22Rv1 (cell line): ENCODE measurements at regions not wholly inside any gene's neighbourhood (a gene's known extent, or its start where the extent isn't known, plus 50 kb on each side); places are given as distances from the start of the nearest gene placed in this dataset.
"Not testable (repeated sequence)": the region's sequence is repeated elsewhere in the genome, so short reads cannot be mapped to it uniquely, and the experiment has no call there.

ENCODE experiments used
- H3K27ac ChIP-seq: fragments of 450-650 bp; 2 replicates; pipeline ENCODE4 v1.5.1; 2017
- CTCF ChIP-seq: fragments of 450-650 bp; IDR thresholded peaks from 2 replicates; pipeline ENCODE4 v1.5.1; 2017; ENCODE audit warnings: mild to moderate bottlenecking
- ZFX ChIP-seq: fragments of 450-650 bp; IDR thresholded peaks from 2 replicates; pipeline ENCODE4 v1.6.1; 2017; ENCODE audit warnings: antibody characterized with exemption, borderline replicate concordance

- no peak overlapping the region for H3K27ac ChIP-seq
- TF ChIP-seq CTCF (no peak), ZFX (no peak)
Measured at GRCh38 chr20:47849596-47849995, 64.3 kb upstream of the SULF2 start.

- H3K27ac ChIP-seq: no peak overlapping the region
- TF ChIP-seq CTCF: no peak
- TF ChIP-seq ZFX: no peak
Measured at GRCh38 chr20:47849006-47849405, 63.7 kb upstream of the SULF2 start.

- not testable (repeated sequence) for H3K27ac ChIP-seq
Measured at GRCh38 chr20:47848534-47848933, 63.3 kb upstream of the SULF2 start.

GRCh38 chr20:47847884-47848485 lies 62.7 kb upstream of the SULF2 start:
- no peak for TF ChIP-seq ZFX
- no peak for TF ChIP-seq CTCF
- H3K27ac ChIP-seq: no peak overlapping the region

- not testable (repeated sequence) for H3K27ac ChIP-seq
Measured at GRCh38 chr20:47847220-47847619, 61.9 kb upstream of the SULF2 start.

GRCh38 chr20:47846651-47847050 lies 61.4 kb upstream of the SULF2 start:
- H3K27ac ChIP-seq: not testable (repeated sequence)

GRCh38 chr20:47845382-47845977 lies 60.2 kb upstream of the SULF2 start:
- H3K27ac ChIP-seq: not testable (repeated sequence)

GRCh38 chr20:47844568-47844906 lies 59.3 kb upstream of the SULF2 start:
- H3K27ac ChIP-seq: not testable (repeated sequence)

GRCh38 chr20:47843886-47844567 lies 58.7 kb upstream of the SULF2 start:
- TF ChIP-seq ZFX (no peak), CTCF (no peak)
- no peak overlapping the region for H3K27ac ChIP-seq

- not testable (repeated sequence) for H3K27ac ChIP-seq
Measured at GRCh38 chr20:47842950-47843349, 57.7 kb upstream of the SULF2 start.

GRCh38 chr20:47842004-47842403 lies 56.7 kb upstream of the SULF2 start:
- not testable (repeated sequence) for H3K27ac ChIP-seq

GRCh38 chr20:47836256-47836817 lies 51.1 kb upstream of the SULF2 start:
- not testable (repeated sequence) for H3K27ac ChIP-seq
